SK-N-SH (cell line): ENCODE measurements at regions not wholly inside any gene's neighbourhood (a gene's known extent, or its start where the extent isn't known, plus 50 kb on each side); places are given as distances from the start of the nearest gene placed in this dataset.

ENCODE experiments used
- CTCF ChIP-seq: fragments of 200-600 bp; sonication (generic); IDR thresholded peaks from 2 replicates; pipeline ENCODE4 v1.6.1; 2017; ENCODE audit warnings: antibody characterized with exemption, mild to moderate bottlenecking, moderate library complexity
- EP300 ChIP-seq, 2 experiments: IDR thresholded peaks; 2 replicates each; pipeline versions ENCODE4 v1.4.0 to v1.6.1; 2012; ENCODE audit warnings: borderline replicate concordance in 1 of 2, low read depth in 1 of 2, low read length in 1 of 2
- FOXM1 ChIP-seq: IDR thresholded peaks from 2 replicates; pipeline ENCODE4 v1.4.0; 2012; ENCODE audit warnings: low read depth, mild to moderate bottlenecking
- MAX ChIP-seq: IDR thresholded peaks from 2 replicates; pipeline ENCODE4 v1.4.0; 2012; ENCODE audit warnings: low read depth
- NRF1 ChIP-seq: IDR thresholded peaks from 2 replicates; pipeline ENCODE4 v1.6.1; 2012; ENCODE audit warnings: low read depth, mild to moderate bottlenecking, low read length
- TEAD4 ChIP-seq: IDR thresholded peaks from 2 replicates; pipeline ENCODE4 v1.4.0; 2012; ENCODE audit warnings: mild to moderate bottlenecking, borderline replicate concordance; ENCODE audit not compliant: insufficient read depth
- YY1 ChIP-seq: IDR thresholded peaks from 2 replicates; pipeline ENCODE4 v1.4.0; 2012; ENCODE audit warnings: low read depth, mild to moderate bottlenecking

- TF ChIP-seq CTCF (no peak), TEAD4 (no peak), YY1 (no peak), FOXM1 (no peak), NRF1 (no peak), MAX (no peak), EP300 (IDR thresholded peaks at IDR 0.05; ENCODE audit: borderline replicate concordance in 1 of 2, low read depth in 1 of 2, low read length in 1 of 2) (no peak)
Measured at GRCh38 chr2:8300216-8300615, 381.6 kb upstream of the ID2 start.
